ENCODE measurements at regions not wholly inside any gene's neighbourhood (a gene's known extent, or its start where the extent isn't known, plus 50 kb on each side); places are given as distances from the start of the nearest gene placed in this dataset.

GRCh38 chr1:221636967-221637366 is 104.9 kb downstream of the DUSP10 start:
- ATAC-seq (no peak), FAIRE-seq (no peak)

GRCh38 chr1:221637641-221638041 is 104.2 kb downstream of the DUSP10 start:
- TF ChIP-seq CTCF (IDR thresholded peaks at IDR 0.05): no peak
- FAIRE-seq: no peak
- no peak for ATAC-seq
- intact Hi-C loops (cut with DNase I): no loop called here
- no peak for DNase-seq
- Histone ChIP-seq H3K4me3 (no peak overlapping the region), H3K27me3 (no peaks in the 10 kb centered on the region), H3K4me1 (no peaks in the 10 kb centered on the region), H3K36me3 (no peaks in the 10 kb centered on the region), H3K9me3 (no peaks in the 10 kb centered on the region), H3K27ac (no peak overlapping the region)
- 60 to 70% methylated on average over 2 of the region's 2 CpGs for WGBS, 2 donors

More at GRCh38 chr1:221636967-221637366, 104.9 kb downstream of the DUSP10 start:
- no peaks in the 10 kb centered on the region for H3K36me3 ChIP-seq
- H3K9me3 ChIP-seq: no peaks in the 10 kb centered on the region
- no peaks in the 10 kb centered on the region for H3K27me3 ChIP-seq
- DNase-seq: no peak
- no peaks in the 10 kb centered on the region for H3K4me1 ChIP-seq
- no peak overlapping the region for H3K4me3 ChIP-seq
- H3K27ac ChIP-seq: no peak overlapping the region
- 74 to 76% methylated on average over 3 of the region's 3 CpGs for WGBS, 2 donors
- intact Hi-C loops (cut with DNase I): no loop called here
- no peak for TF ChIP-seq CTCF (IDR thresholded peaks at IDR 0.05)

- intact Hi-C loops (cut with DNase I): no loop called here
- no peak for FAIRE-seq
- WGBS, 2 donors: 89 to 98% methylated on average over 2 of the region's 2 CpGs
- Histone ChIP-seq H3K36me3 (no peaks in the 10 kb centered on the region), H3K27me3 (no peaks in the 10 kb centered on the region), H3K27ac (no peak overlapping the region), H3K9me3 (no peaks in the 10 kb centered on the region), H3K4me3 (no peak overlapping the region), H3K4me1 (no peaks in the 10 kb centered on the region)
- DNase-seq: no peak
- no peak for ATAC-seq
- no peak for TF ChIP-seq CTCF (IDR thresholded peaks at IDR 0.05)
Observed at GRCh38 chr1:221638595-221638994, 103.3 kb downstream of the DUSP10 start.

- no peak for TF ChIP-seq CTCF (IDR thresholded peaks at IDR 0.05)
- 91 to 92% methylated on average over 3 of the region's 3 CpGs for WGBS, 2 donors
- H3K27ac ChIP-seq: no peak overlapping the region
Observed at GRCh38 chr1:221641811-221642210, 100.1 kb downstream of the DUSP10 start.

GRCh38 chr1:221643404-221644144 is 98.3 kb downstream of the DUSP10 start:
- Histone ChIP-seq H3K9me3 (no peaks in the 10 kb centered on the region), H3K4me3 (no peak overlapping the region), H3K4me1 (no peaks in the 10 kb centered on the region), H3K36me3 (no peaks in the 10 kb centered on the region), H3K27me3 (no peaks in the 10 kb centered on the region), H3K27ac (no peak overlapping the region)
- FAIRE-seq (no peak), ATAC-seq (no peak), DNase-seq (no peak)
- intact Hi-C loops (cut with DNase I): no loop called here
- 55 to 71% methylated on average over 1 of the region's 1 CpG for WGBS, 2 donors
- TF ChIP-seq CTCF (IDR thresholded peaks at IDR 0.05): no peak

More at GRCh38 chr1:221641811-221642210, 100.1 kb downstream of the DUSP10 start:
- DNase-seq: no peak
- Histone ChIP-seq H3K4me1 (no peaks in the 10 kb centered on the region), H3K9me3 (no peaks in the 10 kb centered on the region), H3K36me3 (no peaks in the 10 kb centered on the region), H3K4me3 (no peak overlapping the region), H3K27me3 (no peaks in the 10 kb centered on the region)
- FAIRE-seq: no peak
- ATAC-seq: no peak
- intact Hi-C loops (cut with DNase I): no loop called here
